NT2/D1 (cell line): ENCODE measurements at regions not wholly inside any gene's neighbourhood (a gene's known extent, or its start where the extent isn't known, plus 50 kb on each side); places are given as distances from the start of the nearest gene placed in this dataset.

Experiments used
- DNase-seq: peaks from one replicate; pipeline ENCODE4 v3.0.0-alpha.2; 2011; ENCODE audit warnings: low read depth, low spot score
- H3K27me3 ChIP-seq: 2 replicates; pipeline ENCODE4 v1.6.0; 2011; ENCODE audit warnings: mild to moderate bottlenecking; ENCODE audit not compliant: insufficient read length, insufficient read depth
- H3K36me3 ChIP-seq: 2 replicates; pipeline ENCODE4 v1.6.1; 2011; ENCODE audit warnings: mild to moderate bottlenecking, low read length, mixed read lengths; ENCODE audit not compliant: insufficient read depth, insufficient read length
- H3K4me1 ChIP-seq: 2 replicates; pipeline ENCODE4 v1.5.1; 2011; ENCODE audit not compliant: insufficient read depth, insufficient read length
- H3K4me3 ChIP-seq: 2 replicates; pipeline ENCODE4 v1.5.1; 2011; ENCODE audit warnings: low read depth; ENCODE audit not compliant: insufficient read length
- H3K9ac ChIP-seq: 2 replicates; pipeline ENCODE4 v1.6.0; 2011; ENCODE audit warnings: low read depth; ENCODE audit not compliant: insufficient read length
- H3K9me3 ChIP-seq: 2 replicates; pipeline ENCODE4 v1.5.1; 2011; ENCODE audit warnings: mild to moderate bottlenecking, low read length; ENCODE audit not compliant: insufficient read depth
- SUZ12 ChIP-seq: IDR thresholded peaks from 2 replicates; pipeline ENCODE4 v1.6.1; 2011; ENCODE audit not compliant: insufficient read length, insufficient read depth; ENCODE audit errors: extremely low read depth
- YY1 ChIP-seq: IDR thresholded peaks from 2 replicates; pipeline ENCODE4 v1.6.1; 2011; ENCODE audit not compliant: insufficient read length, insufficient read depth
- ZNF274 ChIP-seq: IDR thresholded peaks from 2 replicates; pipeline ENCODE4 v1.6.1; 2011; ENCODE audit warnings: mild to moderate bottlenecking, low read depth, low read length

DNA sequence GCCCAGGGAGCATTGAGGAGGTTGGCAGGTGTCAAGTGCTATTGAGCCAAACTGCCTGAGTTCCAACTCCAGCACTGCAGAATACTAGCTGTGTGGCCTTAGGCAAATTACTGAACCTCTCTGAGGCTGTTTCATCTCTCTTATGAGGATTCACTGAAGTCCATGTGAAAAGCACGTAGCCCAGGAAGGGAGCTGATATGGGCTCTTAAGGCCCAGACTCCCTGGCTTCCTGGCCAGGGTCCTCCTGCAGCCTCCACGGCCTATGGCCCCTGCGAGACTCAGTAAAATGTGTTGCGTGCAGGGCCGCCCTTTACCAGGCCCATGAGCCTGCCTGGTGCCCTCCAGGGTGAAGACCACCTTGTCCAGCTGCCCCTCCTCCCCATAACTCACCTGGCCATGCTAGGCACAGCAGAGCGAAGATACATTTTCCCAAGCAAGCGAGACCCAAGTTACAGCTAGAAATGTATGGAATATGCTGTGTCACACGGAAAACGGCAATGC, 133.7 kb upstream of the TNRC6C start:
- no peak overlapping the region for H3K4me3 ChIP-seq
- no peak overlapping the region for H3K9ac ChIP-seq
- DNase-seq = no peak
- no peaks in the 10 kb centered on the region for H3K9me3 ChIP-seq
- H3K27me3 ChIP-seq = no peaks in the 10 kb centered on the region
- peaks cover 33% of the 10 kb centered on the region for H3K4me1 ChIP-seq
- TF ChIP-seq SUZ12 = no peak
- no peak for TF ChIP-seq ZNF274
- no peaks in the 10 kb centered on the region for H3K36me3 ChIP-seq

GRCh38 chr17:77825621-77826020, 132.9 kb upstream of the TNRC6C start:
- no peak for DNase-seq
- Histone ChIP-seq H3K27me3 (no peaks in the 10 kb centered on the region), H3K4me3 (no peak overlapping the region), H3K9ac (no peak overlapping the region), H3K4me1 (peaks cover 35% of the 10 kb centered on the region), H3K9me3 (no peaks in the 10 kb centered on the region), H3K36me3 (no peaks in the 10 kb centered on the region)
- no peak for TF ChIP-seq ZNF274
- no peak for TF ChIP-seq SUZ12
- TF ChIP-seq YY1 = no peak

GRCh38 chr17:77826132-77826873, 132.2 kb upstream of the TNRC6C start:
- no peak overlapping the region for H3K4me3 ChIP-seq

GRCh38 chr17:77827039-77827438, 131.5 kb upstream of the TNRC6C start:
- no peak for TF ChIP-seq SUZ12
- TF ChIP-seq YY1 = no peak
- TF ChIP-seq ZNF274 = no peak
- Histone ChIP-seq H3K9me3 (no peaks in the 10 kb centered on the region), H3K27me3 (no peaks in the 10 kb centered on the region), H3K36me3 (no peaks in the 10 kb centered on the region), H3K9ac (no peak overlapping the region), H3K4me1 (peaks cover 47% of the 10 kb centered on the region), H3K4me3 (no peak overlapping the region)
- DNase-seq = no peak

More at GRCh38 chr17:77826132-77826873, 132.2 kb upstream of the TNRC6C start:
- Histone ChIP-seq H3K9me3 (no peaks in the 10 kb centered on the region), H3K36me3 (no peaks in the 10 kb centered on the region), H3K4me1 (peaks cover 42% of the 10 kb centered on the region), H3K9ac (no peak overlapping the region), H3K27me3 (no peaks in the 10 kb centered on the region)
- DNase-seq = no peak
- TF ChIP-seq ZNF274 (no peak), SUZ12 (no peak), YY1 (no peak)

DNA sequence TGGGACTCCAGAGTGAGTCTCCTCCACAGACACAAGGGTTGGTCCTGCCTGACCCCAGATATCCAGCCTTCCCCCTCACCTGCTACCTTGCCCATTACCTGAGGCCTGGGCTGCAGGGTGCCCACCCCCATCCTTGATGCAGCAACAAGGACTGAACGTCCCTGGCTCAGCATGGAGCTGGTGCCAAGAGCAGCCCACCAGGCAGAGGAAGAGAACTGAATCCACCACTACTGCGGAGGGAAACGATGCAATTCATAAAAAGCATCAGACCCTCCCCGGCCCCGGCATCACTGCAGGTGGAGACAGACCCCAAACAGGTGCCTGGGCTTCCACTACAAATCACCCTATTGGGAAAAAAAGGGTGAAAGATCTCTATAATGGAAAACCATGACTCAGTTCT, 131.0 kb upstream of the TNRC6C start:
- no peak overlapping the region for H3K9ac ChIP-seq
- H3K36me3 ChIP-seq = no peaks in the 10 kb centered on the region
- TF ChIP-seq ZNF274 = no peak
- TF ChIP-seq SUZ12 = no peak
- no peak for TF ChIP-seq YY1
- no peak for DNase-seq
- no peak overlapping the region for H3K4me3 ChIP-seq
- peaks cover 46% of the 10 kb centered on the region for H3K4me1 ChIP-seq
- H3K27me3 ChIP-seq = no peaks in the 10 kb centered on the region
- H3K9me3 ChIP-seq = no peaks in the 10 kb centered on the region

GRCh38 chr17:77828749-77829539, 129.6 kb upstream of the TNRC6C start:
- Histone ChIP-seq H3K9ac (no peak overlapping the region), H3K36me3 (no peaks in the 10 kb centered on the region), H3K4me3 (no peak overlapping the region), H3K27me3 (no peaks in the 10 kb centered on the region), H3K9me3 (no peaks in the 10 kb centered on the region), H3K4me1 (peaks cover 45% of the 10 kb centered on the region)
- no peak for DNase-seq
- TF ChIP-seq ZNF274 (no peak), YY1 (no peak), SUZ12 (no peak)

- TF ChIP-seq ZNF274 = no peak
- TF ChIP-seq YY1 = no peak
- no peak for TF ChIP-seq SUZ12
- Histone ChIP-seq H3K4me3 (no peak overlapping the region), H3K9ac (peak overlapping the region; percentile 23), H3K9me3 (no peaks in the 10 kb centered on the region), H3K36me3 (no peaks in the 10 kb centered on the region), H3K4me1 (peaks cover 48% of the 10 kb centered on the region), H3K27me3 (no peaks in the 10 kb centered on the region)
- no peak for DNase-seq
Measured at GRCh38 chr17:77829843-77830799, 128.4 kb upstream of the TNRC6C start.
